ENCODE measurements at regions not wholly inside any gene's neighbourhood (a gene's known extent, or its start where the extent isn't known, plus 50 kb on each side); places are given as distances from the start of the nearest gene placed in this dataset.

DNA sequence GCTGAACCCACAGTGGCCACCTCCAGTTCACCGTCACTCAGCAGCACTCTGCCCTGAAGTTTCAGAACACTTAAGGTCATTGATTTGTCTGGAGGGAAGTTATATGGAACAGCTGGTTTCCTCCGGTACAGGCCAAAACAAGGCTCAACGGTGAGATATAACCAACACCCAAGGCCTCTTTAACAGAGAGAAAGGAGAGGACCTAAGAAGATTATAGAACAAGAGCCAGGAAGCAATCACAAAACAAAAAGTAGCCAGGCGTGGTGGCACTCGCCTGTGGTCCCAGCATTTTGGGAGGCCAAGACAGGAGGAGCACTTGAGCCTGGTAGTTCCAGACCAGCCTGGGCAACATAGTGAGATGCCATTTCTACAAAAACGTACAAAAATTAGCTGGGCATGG, 290.7 kb downstream of the SKIDA1 start:
- Histone ChIP-seq H4K8ac (ENCODE audit: extremely low read depth, insufficient read depth, low read length) (no peak overlapping the region), H2AFZ (ENCODE audit: low read length) (no peak overlapping the region), H3K56ac (replicated peaks; ENCODE audit: insufficient read length, low read depth, low read length) (no peak overlapping the region), H2BK15ac (ENCODE audit: low read length) (no peak overlapping the region), H4K20me1 (replicated peaks in 1 of 2; ENCODE audit: control insufficient read depth in 1 of 2, insufficient read depth in 2 of 2, low read length in 2 of 2) (no peaks in the 10 kb centered on the region), H4K91ac (replicated peaks; ENCODE audit: insufficient read length, low read length) (no peak overlapping the region), H3K36me3 (ENCODE audit: control insufficient read depth in 2 of 4, insufficient read depth in 4 of 4, low read length in 3 of 4) (peaks cover 0 to 8% (median 4%) of the 10 kb centered on the region in 4 experiments; a peak in 4 of 8 replicates), H2AK5ac (ENCODE audit: low read depth, low read length) (no peak overlapping the region), H3K4ac (replicated peaks; ENCODE audit: insufficient read length, low read depth, low read length) (no peak overlapping the region), H3K4me1 (replicated peaks in 1 of 4; ENCODE audit: control insufficient read depth in 3 of 4, insufficient read depth in 4 of 4, low read length in 3 of 4) (no peaks in the 10 kb centered on the region), H4K5ac (ENCODE audit: insufficient read length, low read depth, low read length) (no peak overlapping the region), H3K23me2 (ENCODE audit: low read depth, low read length) (no peaks in the 10 kb centered on the region), H2BK12ac (ENCODE audit: low read depth, low read length) (no peak overlapping the region), H2BK20ac (ENCODE audit: low read length) (no peak overlapping the region), H3K23ac (ENCODE audit: insufficient read length) (no peak overlapping the region), H3K4me2 (ENCODE audit: insufficient read depth in 1 of 2, low read depth in 2 of 2, low read length in 2 of 2) (no peak overlapping the region), H3K79me1 (ENCODE audit: low read depth, low read length) (no peaks in the 10 kb centered on the region), H2BK120ac (replicated peaks; ENCODE audit: low read depth, low read length) (no peak overlapping the region), H3K27me3 (replicated peaks in 1 of 4; ENCODE audit: control insufficient read depth in 3 of 4, extremely low read depth in 1 of 4, insufficient read depth in 3 of 4, low read length in 3 of 4) (no peaks in the 10 kb centered on the region), H3K18ac (ENCODE audit: extremely low read depth, low read length) (no peak overlapping the region), H3K14ac (ENCODE audit: insufficient read length) (no peak overlapping the region), H3K27ac (ENCODE audit: low read depth, low read length) (no peak overlapping the region), H3K9me3 (ENCODE audit: insufficient read depth in 2 of 2, low read depth in 1 of 2, low read length in 1 of 2) (peaks cover 14 to 16% of the 10 kb centered on the region in 2 experiments), H3K9ac (replicated peaks in 1 of 4; ENCODE audit: extremely low read depth in 1 of 4, low read depth in 3 of 4, low read length in 3 of 4) (no peak overlapping the region), H3K79me2 (ENCODE audit: control insufficient read depth in 1 of 2, insufficient read depth in 2 of 2, low read length in 2 of 2) (no peaks in the 10 kb centered on the region), H3K4me3 (ENCODE audit: extremely low read depth in 1 of 4, insufficient read depth in 2 of 4, low read depth in 3 of 4, low read length in 4 of 4) (no peak overlapping the region), H2BK5ac (ENCODE audit: low read depth, low read length) (no peak overlapping the region)
- CTCF ChIA-PET (ENCODE audit: partially characterized antibody), result interaction anchor here (0.8 to 1.3 kb wide), 2 partner anchors 17 to 35 kb away, joined by 3 read pairs; no protein-coding TSS in a partner anchor
- FAIRE-seq (no peak), DNase-seq (ENCODE audit: low read depth in 1 of 2, low spot score in 2 of 2) (no peak)
- POLR2A ChIA-PET (ENCODE audit: partially characterized antibody), result no interaction called here
- WGBS, 2 experiments (ENCODE audit: extremely low coverage in 1 of 2, insufficient coverage in 1 of 2, insufficient read length in 1 of 2, insufficient replicate concordance in 2 of 2, low coverage in 1 of 2, low lambda C conversion rate in 2 of 2, missing lambda C conversion rate in 1 of 2), result 89% methylated on average over 6 of the region's 6 CpGs; no CpG with 5 or more reads in 1 of the 2 experiments
- TF ChIP-seq, protein P1, sequence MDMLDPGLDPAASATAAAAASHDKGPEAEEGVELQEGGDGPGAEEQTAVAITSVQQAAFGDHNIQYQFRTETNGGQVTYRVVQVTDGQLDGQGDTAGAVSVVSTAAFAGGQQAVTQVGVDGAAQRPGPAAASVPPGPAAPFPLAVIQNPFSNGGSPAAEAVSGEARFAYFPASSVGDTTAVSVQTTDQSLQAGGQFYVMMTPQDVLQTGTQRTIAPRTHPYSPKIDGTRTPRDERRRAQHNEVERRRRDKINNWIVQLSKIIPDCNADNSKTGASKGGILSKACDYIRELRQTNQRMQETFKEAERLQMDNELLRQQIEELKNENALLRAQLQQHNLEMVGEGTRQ (IDR thresholded peaks at IDR 0.05; ENCODE audit: low read length), result no peak
- TF ChIP-seq SIX5 (IDR thresholded peaks at IDR 0.05; ENCODE audit: low read depth, low read length) (no peak), CBX5 (IDR thresholded peaks at IDR 0.05; ENCODE audit: low read depth, low read length) (no peak), JUND (IDR thresholded peaks at IDR 0.05; ENCODE audit: low read length) (no peak), EP300 (IDR thresholded peaks at IDR 0.05; ENCODE audit: borderline replicate concordance in 1 of 2, low read depth in 2 of 2, low read length in 2 of 2) (no peak), BCL11A (IDR thresholded peaks at IDR 0.05; ENCODE audit: low read depth in 2 of 2, low read length in 2 of 2) (no peak), CTBP2 (IDR thresholded peaks at IDR 0.05; ENCODE audit: borderline replicate concordance, insufficient read depth, insufficient read length, low read length) (no peak), TBP (IDR thresholded peaks at IDR 0.05; ENCODE audit: low read depth, low read length) (no peak), POLR2A (IDR thresholded peaks at IDR 0.05; ENCODE audit: control extremely low read depth in 1 of 2, low read depth in 2 of 2, low read length in 2 of 2) (no peak), PHF8 (conservative IDR thresholded peaks at IDR 0.05; ENCODE audit: low read depth, low read length) (no peak), SUZ12 (IDR thresholded peaks at IDR 0.05; ENCODE audit: low read length) (no peak), RNF2 (IDR thresholded peaks at IDR 0.05; ENCODE audit: borderline replicate concordance, low read depth, low read length, missing control alignments, poor library complexity, severe bottlenecking) (no peak), SIRT6 (IDR thresholded peaks at IDR 0.05; ENCODE audit: low read length) (no peak)
- TF ChIP-seq, protein P2, sequence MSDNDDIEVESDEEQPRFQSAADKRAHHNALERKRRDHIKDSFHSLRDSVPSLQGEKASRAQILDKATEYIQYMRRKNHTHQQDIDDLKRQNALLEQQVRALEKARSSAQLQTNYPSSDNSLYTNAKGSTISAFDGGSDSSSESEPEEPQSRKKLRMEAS (IDR thresholded peaks at IDR 0.05), result no peak
